Stimulated activated CD8-positive, alpha-beta memory T cell treated with anti-CD3 and anti-CD28 coated beads, Interleukin-4, amount 100 ng/mL, for 48 hours (primary cell): ENCODE measurements at regions not wholly inside any gene's neighbourhood (a gene's known extent, or its start where the extent isn't known, plus 50 kb on each side); places are given as distances from the start of the nearest gene placed in this dataset.

Experiments
- DNase-seq: peaks from one replicate; pipeline ENCODE4 v3.0.0-alpha.2; 2020

GRCh38 chr5:166977911-166978422, 1313.5 kb upstream of the WWC1 start:
- DNase-seq, result no peak

- DNase-seq, result no peak
These were observed 1312.0 kb upstream of the WWC1 start for GRCh38 chr5:166979307-166979895.

GRCh38 chr5:166980666-166981065, 1310.8 kb upstream of the WWC1 start:
- DNase-seq, result no peak

- DNase-seq, result no peak
These were observed 1309.2 kb upstream of the WWC1 start for GRCh38 chr5:166982226-166982625.

- DNase-seq, result no peak
These were observed 1299.8 kb upstream of the WWC1 start for GRCh38 chr5:166991601-166992000.

GRCh38 chr5:166992108-166992507, 1299.3 kb upstream of the WWC1 start:
- DNase-seq, result no peak

GRCh38 chr5:166992874-166993722, 1298.3 kb upstream of the WWC1 start:
- no peak for DNase-seq

GRCh38 chr5:166994226-166994625, 1297.2 kb upstream of the WWC1 start:
- DNase-seq, result no peak

- DNase-seq, result no peak
These were observed 1290.2 kb upstream of the WWC1 start for GRCh38 chr5:167001246-167001645.

GRCh38 chr5:167008705-167009104, 1282.7 kb upstream of the WWC1 start:
- no peak for DNase-seq

- DNase-seq, result no peak
These were observed 1280.2 kb upstream of the WWC1 start for GRCh38 chr5:167011196-167011595.

- no peak for DNase-seq
These were observed 1279.1 kb upstream of the WWC1 start for GRCh38 chr5:167012123-167013034.

- no peak for DNase-seq
These were observed 1276.9 kb upstream of the WWC1 start for GRCh38 chr5:167014401-167015056.

GRCh38 chr5:167020418-167020817, 1271.0 kb upstream of the WWC1 start:
- DNase-seq, result no peak

GRCh38 chr5:167029488-167029887, 1262.0 kb upstream of the WWC1 start:
- DNase-seq, result no peak

- DNase-seq, result no peak
These were observed 1260.8 kb upstream of the WWC1 start for GRCh38 chr5:167030500-167031120.

GRCh38 chr5:167036585-167036984, 1254.9 kb upstream of the WWC1 start:
- DNase-seq, result no peak

- no peak for DNase-seq
These were observed 1242.3 kb upstream of the WWC1 start for GRCh38 chr5:167049043-167049663.

GRCh38 chr5:167049771-167050567, 1241.5 kb upstream of the WWC1 start:
- DNase-seq, result no peak

GRCh38 chr5:167050568-167051401, 1240.7 kb upstream of the WWC1 start:
- no peak for DNase-seq
